Sciatic nerve (tissue), 2 donors: ENCODE measurements at regions not wholly inside any gene's neighbourhood (a gene's known extent, or its start where the extent isn't known, plus 50 kb on each side); places are given as distances from the start of the nearest gene placed in this dataset.
"Not testable (repeated sequence)": the region's sequence is repeated elsewhere in the genome, so short reads cannot be mapped to it uniquely, and the experiment has no call there.

Experiments
- ATAC-seq: fragments of 200-7000 bp; cut with Tn5 transposase; one replicate; pipeline ENCODE4 v1.9.1; 2020; ENCODE audit warnings: mild to moderate bottlenecking, moderate library complexity
- DNase-seq: peaks from one replicate; pipeline ENCODE4 v3.0.0-alpha.2; 2020; ENCODE audit warnings: low spot score
- intact Hi-C: fragments of 100-400 bp; cut with DNase I; formaldehyde crosslinking; loops from one replicate; pipeline ENCODE4 v1.14.2; 2022
- donor health status: DM: no; HTN: no; CAD: no.
- donor health status: DM: no; HTN: no; CAD: no.

DNA sequence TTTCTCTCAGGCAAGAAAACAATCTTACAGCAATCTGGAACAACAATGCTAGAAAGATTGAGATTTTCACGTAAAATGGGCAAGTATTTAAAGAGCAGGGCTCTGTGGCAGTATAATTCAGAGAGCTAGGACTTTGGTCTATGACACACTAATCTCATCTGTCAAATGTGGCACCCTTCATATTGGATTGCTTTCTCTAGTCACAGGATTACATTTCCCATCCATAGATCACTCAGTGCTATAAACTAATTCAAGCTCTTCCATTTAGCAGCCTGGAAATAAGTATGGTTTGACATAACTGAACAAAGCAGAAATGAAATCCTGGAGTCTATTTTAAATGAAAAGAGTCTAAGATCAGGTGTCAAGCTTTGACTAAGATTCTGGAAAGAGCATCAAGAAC, 263.1 kb upstream of the TMPRSS15 start:
- intact Hi-C loops = no loop called here
- DNase-seq (no peak), ATAC-seq (no peak)

DNA sequence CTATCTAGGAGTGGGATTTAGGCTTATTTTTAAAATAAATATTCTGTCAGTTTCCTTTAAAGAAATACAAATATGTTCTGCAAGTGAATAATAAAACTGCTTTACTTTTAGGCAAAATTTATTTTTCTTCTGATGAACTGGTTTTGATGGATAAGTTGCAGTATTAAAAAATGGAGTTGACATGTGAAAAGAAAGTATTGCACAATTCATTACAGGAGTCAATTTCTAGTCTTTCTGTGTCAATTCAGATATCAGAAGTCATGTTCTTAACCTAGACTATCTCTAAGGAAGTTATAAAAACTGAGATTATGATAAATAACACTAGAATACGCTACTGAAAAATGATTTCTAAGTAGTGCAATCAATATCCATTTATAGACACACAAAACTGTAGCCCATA, 270.2 kb upstream of the TMPRSS15 start:
- intact Hi-C loops = no loop called here
- DNase-seq = no peak
- ATAC-seq = no peak

DNA sequence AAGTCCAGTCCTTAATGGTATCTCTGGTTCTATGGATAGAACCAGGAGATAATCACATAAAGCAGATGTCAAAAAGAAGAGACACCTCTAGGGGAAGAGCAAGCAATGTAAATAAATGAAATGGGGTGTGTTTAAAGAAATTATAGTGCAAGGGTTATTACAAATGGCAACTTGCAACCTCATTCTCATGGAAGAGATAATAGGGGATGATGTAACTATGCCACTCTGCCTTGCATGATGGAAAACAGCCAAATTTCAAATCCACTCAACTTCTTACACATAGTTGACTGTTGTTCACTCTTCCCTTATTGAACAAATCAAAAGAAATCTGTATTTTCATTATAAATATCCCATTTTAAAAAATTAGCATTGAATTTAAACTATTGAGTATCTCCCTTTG, 274.0 kb upstream of the TMPRSS15 start:
- intact Hi-C loops = no loop called here
- ATAC-seq (no peak), DNase-seq (no peak)

DNA sequence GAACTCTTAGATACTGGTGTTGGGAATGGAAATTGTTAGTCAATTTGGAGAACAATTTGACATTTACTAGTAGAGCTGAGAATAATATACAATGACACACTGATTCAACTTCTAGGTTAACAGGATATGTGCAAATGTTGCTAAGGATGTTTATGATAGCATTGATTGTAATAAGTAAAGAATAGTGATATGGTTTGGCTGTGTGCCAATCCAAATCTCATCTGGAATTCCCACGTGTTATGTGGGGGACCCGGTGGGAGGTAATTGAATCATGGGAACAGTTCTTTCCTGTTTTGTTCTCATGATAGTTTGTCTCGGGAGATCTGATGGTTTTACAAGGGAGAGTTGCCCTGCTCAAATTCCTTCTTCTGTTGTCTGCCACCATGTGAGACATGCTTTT, 302.4 kb upstream of the TMPRSS15 start:
- no peak for DNase-seq
- intact Hi-C loops = no loop called here
- ATAC-seq = no peak

DNA sequence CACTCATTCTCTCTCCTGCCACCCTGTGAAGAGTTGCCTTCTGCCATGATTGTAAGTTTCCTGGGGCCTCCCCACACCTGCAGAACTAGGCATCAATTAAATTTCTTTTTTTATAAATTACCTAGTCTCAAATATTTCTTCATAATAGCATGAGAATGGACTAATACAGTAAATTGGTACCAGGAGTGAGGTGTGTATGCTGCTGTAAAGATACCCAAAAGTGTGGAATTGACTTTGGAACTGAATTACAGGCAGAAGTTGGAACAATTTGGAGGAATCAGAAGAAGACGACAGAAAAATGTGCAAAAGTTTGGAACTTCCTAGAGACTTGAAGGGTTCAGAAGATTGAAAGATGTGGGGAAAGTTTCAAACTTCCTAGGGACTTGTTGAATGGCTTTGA, 308.1 kb upstream of the TMPRSS15 start:
- intact Hi-C loops = no loop called here
- ATAC-seq (no peak), DNase-seq (no peak)

DNA sequence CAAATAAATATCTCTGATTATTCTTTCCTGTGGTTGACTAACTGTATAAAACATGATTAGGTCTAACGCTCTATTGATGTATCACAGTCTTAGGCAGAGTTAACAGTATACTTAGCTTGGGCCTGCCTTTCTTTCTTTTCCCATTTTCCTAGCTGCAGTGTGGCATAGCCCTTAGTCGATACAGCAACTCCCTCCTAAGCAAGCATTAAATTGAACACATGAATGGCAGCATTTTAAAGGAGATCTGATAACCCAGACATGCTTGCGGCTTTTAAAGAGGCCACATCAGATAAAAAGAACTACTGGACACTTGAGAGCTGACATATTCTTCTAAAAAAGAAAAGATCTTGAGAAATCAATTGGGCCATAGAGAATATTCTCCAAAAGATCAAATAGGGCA, 312.0 kb upstream of the TMPRSS15 start:
- ATAC-seq (no peak), DNase-seq (no peak)
- intact Hi-C loops = no loop called here

DNA sequence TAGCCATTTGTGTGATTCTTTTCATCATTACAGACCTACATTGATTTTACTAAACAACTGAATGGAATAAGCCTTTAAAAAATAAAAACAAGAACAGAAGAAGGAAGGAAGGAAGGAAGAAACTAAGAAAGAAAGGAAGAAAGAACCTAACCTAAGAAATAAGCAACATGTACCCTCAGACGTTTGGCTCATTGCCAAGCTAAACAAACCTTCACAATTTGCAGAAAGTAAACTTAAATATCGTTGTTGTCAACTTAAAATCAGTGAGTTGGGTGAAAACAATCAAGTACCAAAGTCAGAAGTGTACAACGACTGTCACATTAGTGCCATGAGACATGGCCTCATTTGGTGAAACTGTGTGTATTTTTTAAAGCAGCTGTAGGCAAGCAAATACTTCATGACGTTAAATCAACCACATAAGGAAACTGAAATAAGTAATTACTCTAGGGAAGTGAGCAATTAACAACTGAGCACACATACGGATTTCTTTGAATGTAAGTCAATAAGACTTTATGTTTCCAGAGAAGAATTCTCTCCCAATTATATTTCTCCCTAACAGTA, 313.1 kb upstream of the TMPRSS15 start:
- ATAC-seq (no peak), DNase-seq (no peak)
- intact Hi-C loops = no loop called here

DNA sequence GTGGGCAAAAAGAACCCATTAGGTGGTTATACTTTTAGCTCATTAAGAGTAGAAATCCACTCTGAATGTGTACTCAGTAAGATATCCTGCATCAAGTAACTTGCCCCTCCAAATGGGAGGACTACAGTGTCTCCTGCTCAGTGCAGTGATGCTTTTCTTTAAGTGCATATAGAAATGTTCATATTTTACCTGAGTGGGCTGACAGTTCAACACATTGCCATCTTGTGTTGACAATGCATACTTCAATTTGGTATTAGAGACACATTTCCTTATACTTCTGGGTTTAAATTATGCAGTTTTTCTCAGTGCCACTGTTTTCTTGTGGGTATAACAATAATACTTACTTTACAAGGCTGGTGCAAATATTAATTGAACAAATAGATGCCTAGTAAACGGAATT, 318.6 kb upstream of the TMPRSS15 start:
- DNase-seq (no peak), ATAC-seq (no peak)
- intact Hi-C loops = no loop called here

DNA sequence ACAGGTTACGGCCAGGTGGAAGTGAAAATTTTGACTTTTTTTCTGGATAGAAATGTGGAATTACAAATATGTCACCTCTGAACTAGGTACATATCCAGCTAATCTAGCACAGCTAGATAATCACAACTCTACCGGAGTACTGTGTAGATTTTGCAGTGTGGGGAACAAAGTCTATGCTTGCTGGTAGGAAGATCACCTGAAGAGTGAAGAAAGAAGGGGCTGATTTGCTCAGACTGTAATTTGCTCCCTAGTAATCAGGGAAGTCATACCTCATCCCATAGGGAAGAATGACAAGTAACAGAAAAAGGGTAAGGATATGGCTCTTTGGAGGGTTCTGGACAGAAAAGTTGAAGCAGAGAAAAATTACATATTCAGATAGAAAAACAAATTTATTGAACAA, 319.6 kb upstream of the TMPRSS15 start:
- intact Hi-C loops = no loop called here
- ATAC-seq = no peak

DNA sequence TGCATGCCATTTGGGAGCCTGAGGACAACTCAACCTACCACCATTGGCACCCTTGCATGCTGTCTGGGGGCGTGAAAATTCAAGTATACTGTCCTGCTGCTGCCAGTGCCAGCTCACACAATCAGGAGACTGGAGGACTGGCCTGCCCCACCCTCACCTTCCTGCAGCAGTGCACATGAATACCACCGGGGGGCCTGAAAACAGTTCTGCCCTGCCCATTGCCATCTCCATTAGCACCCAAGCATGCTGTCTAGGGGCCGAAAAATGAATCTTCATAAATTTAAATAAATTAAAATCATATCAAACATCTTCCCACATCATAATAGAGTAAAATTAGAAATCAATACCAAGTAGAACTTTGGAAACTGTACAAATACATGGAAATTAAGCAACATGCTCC, 322.1 kb upstream of the TMPRSS15 start:
- DNase-seq = no peak
- ATAC-seq = no peak
- intact Hi-C loops = no loop called here

More for the DNA sequence above, 319.6 kb upstream of the TMPRSS15 start:
- no peak for DNase-seq

DNA sequence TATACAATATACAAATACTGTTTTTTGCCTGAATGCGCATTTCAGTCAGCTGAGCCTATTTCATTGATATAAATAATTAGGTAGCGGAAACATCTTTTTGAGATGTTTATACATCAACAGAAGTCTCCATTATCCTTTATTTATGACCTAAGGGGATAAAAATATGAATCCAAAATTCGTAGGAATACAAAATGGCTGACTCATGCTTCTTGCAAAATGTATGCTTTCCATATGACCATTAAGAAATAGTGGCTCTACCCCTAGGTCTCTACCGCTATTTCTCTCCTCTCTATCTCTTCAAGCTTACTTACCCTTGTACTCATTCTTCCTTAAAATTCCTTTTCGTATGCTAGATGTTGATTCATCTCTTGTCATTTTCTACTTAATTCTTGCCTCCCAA, 338.4 kb upstream of the TMPRSS15 start:
- intact Hi-C loops = no loop called here
- ATAC-seq = no peak
- no peak for DNase-seq

DNA sequence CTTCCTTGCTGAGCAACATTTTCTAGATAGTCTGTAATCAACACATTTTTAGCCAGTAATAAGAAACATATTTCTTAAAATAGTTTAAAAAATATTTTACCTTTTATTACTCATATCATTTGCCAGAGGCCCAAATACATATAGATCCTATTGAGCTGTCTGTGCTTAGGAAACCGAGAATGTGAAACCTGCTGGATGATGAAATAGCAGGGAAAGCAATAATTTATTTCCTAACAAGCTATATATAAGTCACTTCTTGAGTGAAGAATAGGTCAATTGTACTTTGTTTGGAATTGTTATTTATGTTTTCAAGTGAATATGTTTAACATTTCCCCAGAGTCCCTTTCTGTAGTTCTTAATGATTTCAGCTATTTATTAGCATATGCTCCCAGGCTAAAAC, 339.9 kb upstream of the TMPRSS15 start:
- ATAC-seq (no peak), DNase-seq (no peak)
- intact Hi-C loops = no loop called here

DNA sequence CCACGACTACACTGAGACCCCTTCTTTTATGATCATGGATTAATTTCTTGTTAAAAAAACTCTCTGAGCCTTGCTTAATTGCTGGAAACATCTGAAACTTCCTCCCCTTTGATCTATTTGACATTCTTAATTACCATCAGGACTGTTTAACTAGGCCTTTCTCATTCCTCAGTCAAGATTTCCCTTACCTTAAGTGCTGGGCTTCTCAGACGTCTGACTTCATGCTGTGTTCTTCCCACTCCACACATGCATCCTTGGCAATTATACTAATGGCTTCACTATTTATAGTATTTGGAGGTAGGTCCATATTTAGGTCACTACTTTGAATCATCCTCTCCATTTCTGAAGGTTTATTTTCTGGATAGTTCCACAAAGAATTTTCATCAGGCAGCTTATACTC, 341.3 kb upstream of the TMPRSS15 start:
- no peak for ATAC-seq
- no peak for DNase-seq
- intact Hi-C loops = no loop called here

DNA sequence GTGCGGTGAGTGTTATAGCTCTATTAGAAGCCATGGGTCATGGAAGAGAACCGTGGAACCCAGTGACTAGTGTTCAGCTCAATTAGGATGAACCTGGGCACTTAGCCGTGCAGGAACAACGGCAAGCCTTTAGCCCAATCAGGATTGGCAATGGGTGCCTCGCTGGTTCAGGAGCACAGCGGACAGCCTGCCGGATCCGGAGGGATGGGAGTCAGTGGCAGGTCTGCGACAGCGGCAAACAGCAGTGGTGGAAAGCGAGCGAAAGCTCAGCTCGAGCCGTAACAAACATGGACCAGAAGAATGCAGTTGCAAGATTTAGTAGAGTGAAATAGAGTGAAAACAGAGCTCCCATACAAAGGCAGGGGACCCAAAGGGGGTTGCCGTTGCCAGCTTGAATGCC, 349.3 kb upstream of the TMPRSS15 start:
- intact Hi-C loops, ATAC-seq, DNase-seq: not testable (repeated sequence)

DNA sequence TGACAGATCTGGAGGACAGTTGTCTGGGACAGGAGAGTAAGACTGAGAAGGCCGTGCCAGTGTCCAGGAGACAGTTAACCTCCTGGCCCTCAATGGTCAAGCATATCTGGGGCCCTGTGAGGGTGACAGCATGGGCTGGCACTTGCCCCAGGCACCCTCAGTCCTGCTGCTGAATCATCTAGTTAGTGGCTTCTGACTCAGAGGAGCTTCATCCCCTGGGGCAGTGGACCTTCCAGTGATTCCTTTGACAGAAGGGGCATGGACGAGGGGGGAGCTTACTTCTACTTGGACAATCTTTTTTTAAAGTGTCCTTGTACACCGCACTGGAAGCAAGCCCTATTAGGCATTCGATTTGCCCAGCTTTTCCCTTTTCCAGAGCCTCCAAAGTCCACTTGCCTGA, 352.7 kb upstream of the TMPRSS15 start:
- ATAC-seq, DNase-seq, intact Hi-C loops: not testable (repeated sequence)

DNA sequence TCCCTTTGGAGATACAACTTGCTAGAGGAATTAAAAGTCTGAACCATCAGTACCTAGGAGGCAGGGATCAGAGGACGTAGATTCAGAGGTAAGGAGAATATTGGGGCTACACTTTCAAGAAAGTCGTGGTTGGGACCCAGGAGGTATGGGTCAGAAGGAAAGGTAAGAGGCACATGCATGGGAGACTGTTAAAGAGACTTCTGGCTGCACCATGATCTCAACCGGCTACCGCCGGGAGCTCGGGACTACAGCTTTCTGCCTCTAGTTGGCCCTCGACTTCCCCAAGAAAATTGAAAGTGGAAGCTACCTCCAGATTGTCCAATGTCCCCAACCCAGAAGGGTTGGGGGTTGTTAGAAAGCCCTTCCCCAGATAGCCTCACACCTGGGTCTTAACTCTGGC, 355.7 kb upstream of the TMPRSS15 start:
- ATAC-seq (no peak), DNase-seq (no peak)
- intact Hi-C loops = no loop called here

DNA sequence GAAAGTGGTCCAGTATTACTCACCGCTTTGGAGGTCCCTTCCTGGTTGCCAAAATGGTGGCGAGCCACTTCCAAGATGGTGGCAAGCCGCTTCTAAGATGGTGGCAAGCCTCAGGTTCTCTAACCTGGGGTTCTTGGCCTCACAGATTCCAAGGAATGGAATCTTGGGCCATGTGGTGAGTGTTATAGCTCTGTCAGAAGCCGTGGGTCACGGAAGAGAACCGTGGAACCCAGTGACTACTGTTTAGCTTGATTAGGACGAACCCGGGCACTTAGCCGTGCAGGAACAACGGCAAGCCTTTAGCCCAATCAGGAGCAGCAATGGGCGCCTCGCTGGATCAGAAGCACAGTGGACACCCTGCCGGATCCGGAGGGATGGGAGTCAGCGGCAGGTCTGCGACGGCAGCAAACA, 356.2 kb upstream of the TMPRSS15 start:
- ATAC-seq (no peak), DNase-seq (no peak)
- intact Hi-C loops = no loop called here

DNA sequence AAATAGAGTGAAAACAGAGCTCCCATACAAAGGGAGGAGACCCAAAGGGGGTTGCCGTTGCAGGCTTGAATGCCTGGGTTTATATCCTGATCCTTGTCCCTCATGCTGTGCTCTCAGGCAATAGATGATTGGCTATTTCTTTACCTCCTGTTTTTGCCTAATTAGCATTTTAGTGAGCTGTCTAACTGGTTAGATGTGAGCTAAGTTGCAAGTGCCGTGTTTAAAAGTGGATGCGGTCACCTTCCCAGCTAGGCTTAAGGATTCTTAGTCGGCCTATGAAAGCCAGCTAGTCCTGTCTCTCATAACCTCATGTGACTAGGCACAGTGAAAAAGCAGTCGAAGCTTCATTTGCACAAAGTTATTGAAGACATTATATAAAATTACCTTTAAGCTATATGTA, 356.7 kb upstream of the TMPRSS15 start:
- intact Hi-C loops = no loop called here
- DNase-seq (no peak), ATAC-seq (no peak)

DNA sequence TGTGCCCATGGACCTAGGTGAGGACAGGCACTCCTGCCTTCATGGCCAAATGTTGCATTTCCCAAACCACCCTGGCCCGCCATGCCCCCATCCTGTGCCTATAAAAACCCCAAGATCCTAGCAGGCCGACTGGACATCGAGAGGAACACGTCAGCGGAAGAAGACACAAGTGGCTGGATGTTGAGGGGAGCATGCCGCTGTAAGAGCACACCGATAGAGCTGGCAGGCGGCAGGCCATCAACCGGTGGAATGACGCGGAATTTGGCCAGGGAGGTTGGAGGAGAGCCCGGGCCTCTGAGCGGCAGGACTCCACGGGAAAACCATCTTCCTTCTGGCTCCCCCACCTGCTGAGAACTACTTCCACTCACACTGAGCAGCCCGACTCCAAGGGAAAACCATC, 361.1 kb upstream of the TMPRSS15 start:
- intact Hi-C loops = no loop called here
- DNase-seq (no peak), ATAC-seq (no peak)

DNA sequence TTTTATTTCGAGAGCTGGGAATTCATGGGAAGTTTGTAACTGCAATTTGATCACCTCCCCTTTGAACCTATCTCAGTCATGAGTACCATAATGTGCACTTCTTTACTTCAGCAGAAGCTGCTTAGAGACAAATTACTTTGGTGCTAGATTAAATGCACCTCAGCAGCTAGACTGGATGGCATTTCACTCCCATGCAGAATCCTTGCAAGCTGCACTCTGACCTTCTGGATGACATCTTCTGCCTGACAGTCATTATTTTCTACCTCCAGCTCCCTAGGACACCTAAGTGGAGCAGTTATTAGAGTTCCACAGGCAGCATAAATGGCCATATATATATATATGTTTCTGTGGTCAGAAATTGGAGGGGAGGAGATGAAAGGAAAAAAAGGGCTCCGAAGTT, 366.0 kb upstream of the TMPRSS15 start:
- ATAC-seq (no peak), DNase-seq (no peak)
- intact Hi-C loops = no loop called here

DNA sequence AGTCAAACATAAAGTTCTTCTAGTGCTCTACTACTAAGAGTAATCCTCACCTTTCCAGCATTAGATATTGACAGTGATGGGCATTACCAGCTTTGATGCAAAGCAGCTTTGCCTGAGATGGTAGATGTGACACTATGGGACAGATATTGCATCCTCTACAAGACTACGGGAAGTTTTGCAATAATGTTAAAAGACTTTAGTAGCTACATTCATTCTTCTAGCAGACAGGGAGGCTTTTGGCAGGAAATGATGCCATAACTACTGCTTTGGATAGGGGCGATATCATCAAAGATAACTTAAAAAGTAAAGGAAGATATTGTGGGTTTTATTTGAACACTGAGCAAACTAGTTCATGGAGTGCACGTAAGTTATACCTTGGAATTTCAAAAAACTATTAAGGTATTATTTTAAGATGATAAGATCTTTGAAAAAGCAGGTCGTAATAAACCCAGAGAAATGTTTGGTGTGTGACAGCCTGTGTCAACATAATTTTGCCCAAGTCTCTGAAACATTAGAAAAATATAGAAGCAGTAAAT, 368.3 kb upstream of the TMPRSS15 start:
- ATAC-seq (no peak), DNase-seq (no peak)
- intact Hi-C loops = no loop called here

DNA sequence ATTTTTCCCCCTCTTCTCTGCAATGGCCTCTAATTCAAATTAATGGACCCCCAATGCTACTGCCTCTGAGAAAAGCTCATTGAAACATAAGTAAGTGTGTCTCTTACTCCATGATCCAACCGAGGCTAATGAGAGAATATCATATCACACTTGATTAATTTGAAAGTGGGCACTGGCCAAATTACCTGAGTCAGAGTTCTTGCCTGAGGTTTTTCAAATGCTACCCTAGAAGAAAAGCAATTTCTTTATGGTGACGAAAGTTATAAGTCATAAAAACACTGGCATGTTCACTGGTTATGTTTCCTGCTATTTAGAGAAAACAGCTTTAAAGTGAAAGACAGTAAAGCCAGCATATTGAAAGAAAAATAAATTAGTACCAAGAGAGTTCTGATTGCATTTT, 368.8 kb upstream of the TMPRSS15 start:
- DNase-seq = no peak
- intact Hi-C loops = no loop called here
- ATAC-seq = no peak
